WI38 (cell line): ENCODE measurements at regions not wholly inside any gene's neighbourhood (a gene's known extent, or its start where the extent isn't known, plus 50 kb on each side); places are given as distances from the start of the nearest gene placed in this dataset.

Source experiments
- H3K4me3 ChIP-seq: 2 replicates; pipeline ENCODE4 v1.5.1; 2011; ENCODE audit warnings: low read depth, mild to moderate bottlenecking, control low read depth, low read length
- CTCF ChIP-seq: IDR thresholded peaks from 2 replicates; pipeline ENCODE4 v1.5.1; 2012; ENCODE audit warnings: low read depth, mild to moderate bottlenecking, control low read depth, low read length

DNA sequence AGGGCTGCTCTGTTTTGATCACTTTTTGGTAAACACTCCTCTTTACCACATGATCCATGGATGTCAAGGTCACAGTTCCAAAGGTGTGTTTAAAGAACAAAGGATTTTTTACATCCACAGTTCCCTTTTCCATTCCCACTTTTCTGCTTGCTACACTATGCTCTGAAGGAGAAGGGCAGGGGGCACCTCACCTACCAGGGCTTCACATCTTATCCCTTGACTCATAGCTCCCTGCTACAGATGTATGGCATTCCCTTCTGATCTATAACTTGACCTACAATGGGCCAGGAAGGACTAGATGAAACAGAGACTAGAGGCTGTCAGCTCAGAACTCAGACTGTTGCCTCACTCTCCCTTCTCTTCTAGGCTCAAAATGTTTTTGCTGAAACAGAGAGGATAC, 233.1 kb upstream of the RPS6KA3 start:
- no peak for TF ChIP-seq CTCF
- no peak overlapping the region for H3K4me3 ChIP-seq

GRCh38 chrX:20498851-20499635, 232.3 kb upstream of the RPS6KA3 start:
- no peak for TF ChIP-seq CTCF
- H3K4me3 ChIP-seq, result no peak overlapping the region

- H3K4me3 ChIP-seq, result no peak overlapping the region
- TF ChIP-seq CTCF, result no peak
Measured at GRCh38 chrX:20495575-20495974, 228.9 kb upstream of the RPS6KA3 start.

DNA sequence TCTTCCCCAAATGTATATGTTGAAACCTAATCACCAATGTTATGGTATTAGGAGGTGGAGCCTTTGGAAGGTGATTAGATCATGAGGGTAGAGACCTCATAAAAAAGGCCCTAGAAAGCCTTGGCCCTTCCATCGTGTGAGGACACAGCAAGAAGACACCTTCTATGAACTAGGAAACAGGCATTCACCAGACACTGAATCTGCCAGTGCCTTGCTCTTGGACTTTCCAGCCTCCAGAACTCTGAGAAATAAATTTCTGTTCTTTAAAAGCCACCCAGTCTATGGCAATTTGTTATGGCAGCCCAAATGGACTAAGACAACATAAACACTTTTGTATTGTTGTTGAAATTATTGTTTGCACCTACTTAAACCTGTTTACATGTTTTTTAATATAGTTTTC, 221.8 kb upstream of the RPS6KA3 start:
- TF ChIP-seq CTCF, result no peak
- no peak overlapping the region for H3K4me3 ChIP-seq

DNA sequence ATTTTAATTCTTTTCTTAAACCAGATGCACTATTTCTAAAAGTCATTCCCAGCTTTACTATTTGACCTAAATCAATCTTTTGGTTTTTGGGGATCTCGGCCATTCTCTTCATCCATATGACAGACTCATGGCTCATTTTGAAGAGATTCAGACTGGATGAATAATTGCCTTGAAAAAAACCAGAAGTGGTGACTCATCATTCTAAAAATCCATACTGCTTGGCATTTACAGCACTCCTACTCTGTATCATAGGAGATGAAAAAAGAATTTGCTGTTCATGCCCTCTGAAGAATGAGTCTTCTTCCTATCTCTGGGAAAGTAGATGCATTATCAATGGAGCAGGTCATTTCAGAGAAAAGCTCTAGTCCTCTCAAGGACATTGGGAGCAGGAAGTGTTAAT, 220.5 kb upstream of the RPS6KA3 start:
- TF ChIP-seq CTCF, result no peak
- H3K4me3 ChIP-seq, result no peak overlapping the region

DNA sequence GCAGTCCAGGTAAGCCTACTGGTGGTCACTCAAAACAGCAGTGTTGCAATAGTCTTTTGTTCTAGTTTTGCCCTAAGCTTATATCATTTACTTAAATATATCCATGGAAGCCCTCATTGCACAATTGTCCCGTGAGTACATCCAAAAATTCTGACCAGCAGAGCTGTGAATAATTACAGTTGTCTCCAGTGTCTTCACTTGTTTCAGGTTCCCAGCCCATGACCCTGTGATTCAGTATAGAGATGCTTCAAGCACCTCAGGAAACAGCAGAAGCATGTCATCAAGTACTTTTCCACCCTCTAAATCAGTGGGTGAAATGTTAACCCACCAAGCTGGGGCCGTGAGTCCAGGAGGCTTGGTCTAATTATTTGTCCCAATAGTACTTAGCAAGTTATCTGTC, 214.9 kb upstream of the RPS6KA3 start:
- TF ChIP-seq CTCF, result no peak
- H3K4me3 ChIP-seq, result no peak overlapping the region

GRCh38 chrX:20479896-20480295, 213.2 kb upstream of the RPS6KA3 start:
- no peak for TF ChIP-seq CTCF
- no peak overlapping the region for H3K4me3 ChIP-seq
